Pancreas (tissue), 10 donors: ENCODE measurements at regions not wholly inside any gene's neighbourhood (a gene's known extent, or its start where the extent isn't known, plus 50 kb on each side); places are given as distances from the start of the nearest gene placed in this dataset.

ENCODE experiments used
- ATAC-seq, 4 donors: fragments of 200-7000 bp; cut with Tn5 transposase; one replicate each; pipeline versions ENCODE4 v1.8.0 to v1.9.1; 2020; ENCODE audit warnings: mild to moderate bottlenecking in 4 of 4, moderate library complexity in 4 of 4
- DNase-seq, 6 donors: peaks; one replicate each; pipeline ENCODE4 v3.0.0-alpha.2; 2020
- FAIRE-seq: peaks from 2 replicates; lab custom pipeline; 2012; peaks lifted over from hg19 to GRCh38; lab: Jason Lieb, UNC
- H3K27ac ChIP-seq, 4 donors: fragments of 200-600 bp; sonication (generic); 1 replicate in 3 of 4; 2 replicates in 1 of 4; pipeline versions ENCODE4 v1.5.0 to v1.8.0; 2020
- H3K27me3 ChIP-seq, 4 donors: fragments of 200-600 bp; one replicate each; pipeline ENCODE4 v1.8.0; 2021
- H3K36me3 ChIP-seq, 3 donors: fragments of 200-600 bp; sonication (generic) in 1 of 3; one replicate each; pipeline versions ENCODE4 v1.5.0 to v1.8.0; 2020 to 2021
- H3K4me1 ChIP-seq, 3 donors: fragments of 200-600 bp; one replicate each; pipeline ENCODE4 v1.8.0; 2021
- H3K4me3 ChIP-seq, 4 donors: fragments of 200-600 bp; sonication (generic) in 2 of 4; one replicate each; pipeline versions ENCODE4 v1.5.0 to v1.8.0; 2020 to 2021
- H3K9me3 ChIP-seq, 4 donors: fragments of 200-600 bp; one replicate each; pipeline ENCODE4 v1.8.0; 2021
- WGBS, 2 donors: extraction: QIAGEN DNeasy Blood & Tissue Kit; methylation state at CpG; one replicate each; pipeline ENCODE4 v1.1.7; 2013; 5-methylcytosine and 5-hydroxymethylcytosine counted together
- intact Hi-C, 3 donors: fragments of 100-400 bp; cut with DNase I; formaldehyde crosslinking; loops; one replicate each; pipeline versions ENCODE4 v1.11.1 to v1.14.2; 2022
- TF ChIP-seq, protein P1 (sequence below), 4 donors: fragments of 200-600 bp; sonication (generic) in 3 of 4; IDR thresholded peaks; one replicate each; pipeline versions ENCODE4 v1.5.0 to v1.8.0; 2021; ENCODE audit warnings: antibody characterized with exemption in 4 of 4
- donor health status: healthy with polysubstance abuse.
- donor health status: DM: no; HTN: no; CAD: no; lungs with moderate emphysema.
- donor health status: DM: no; HTN: no; CAD: no.
- donor health status: control.
- donor health status: control.
- donor health status: Bipolar disorder and iron deficiency.
- donor health status: DM: yes; HTN: yes; CAD: no.
- donor health status: DM: no; HTN: no; CAD: no.
- donor health status: DM: no; HTN: no; CAD: no.
- donor health status: DM: yes; HTN: yes; CAD: no.

DNA sequence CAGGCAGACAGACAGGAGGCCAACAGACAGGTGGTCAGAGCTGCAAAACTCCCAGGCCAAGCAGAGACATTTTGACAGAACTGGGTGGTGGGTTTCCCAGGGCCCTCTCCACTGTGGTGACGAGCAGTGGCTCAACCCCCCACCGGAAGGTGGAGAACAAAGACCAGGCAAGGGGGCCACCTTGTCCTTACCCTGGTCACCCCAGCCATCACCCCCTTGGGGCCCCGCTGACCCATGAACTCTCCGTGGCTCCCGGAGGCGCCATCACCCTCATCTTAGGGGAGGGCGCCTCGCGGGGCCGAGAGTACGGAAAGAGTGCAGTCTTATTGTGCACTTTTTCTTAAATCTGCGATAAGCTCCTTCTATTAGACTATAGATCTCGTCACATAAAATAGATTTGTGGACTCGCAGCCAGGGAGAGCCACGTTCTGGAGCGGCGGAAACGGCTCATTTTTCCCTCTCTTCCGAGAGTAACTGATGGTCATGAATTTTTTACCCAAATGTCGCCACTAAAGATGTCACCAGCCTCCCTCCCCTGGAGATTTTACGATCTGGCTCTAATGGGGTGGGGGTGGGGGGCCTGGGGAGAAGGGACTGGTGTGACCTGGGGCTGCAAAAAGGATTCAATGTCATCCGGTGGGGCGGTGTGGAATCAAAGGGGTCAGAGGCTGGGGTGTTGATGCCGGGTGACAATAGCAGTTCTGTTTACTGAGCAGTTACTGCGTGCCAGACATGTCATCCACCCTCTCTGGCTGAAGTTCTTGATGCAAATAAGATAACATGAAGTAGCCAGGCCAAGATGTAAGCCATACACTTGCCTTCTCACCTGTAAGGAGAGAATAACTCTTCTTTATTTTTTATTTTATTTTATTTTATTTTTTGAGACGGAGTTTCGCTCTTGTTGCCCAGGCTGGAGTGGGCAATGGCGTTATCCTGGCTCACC, 71.1 kb upstream of the MYL10 start:
- H3K9me3 ChIP-seq, result no peaks in the 10 kb centered on the region
- FAIRE-seq (no peak), DNase-seq (no peak), ATAC-seq (no peak)
- intact Hi-C loops, result loop anchor here in 2 of 3 donors (10.0 kb wide), 1 partner anchor 105 kb away; no protein-coding TSS in a partner anchor
- 57 to 68% methylated on average over 26 to 28 of the region's 28 CpGs for WGBS, 2 donors
- no peak overlapping the region for H3K4me3 ChIP-seq
- TF ChIP-seq, protein P1, sequence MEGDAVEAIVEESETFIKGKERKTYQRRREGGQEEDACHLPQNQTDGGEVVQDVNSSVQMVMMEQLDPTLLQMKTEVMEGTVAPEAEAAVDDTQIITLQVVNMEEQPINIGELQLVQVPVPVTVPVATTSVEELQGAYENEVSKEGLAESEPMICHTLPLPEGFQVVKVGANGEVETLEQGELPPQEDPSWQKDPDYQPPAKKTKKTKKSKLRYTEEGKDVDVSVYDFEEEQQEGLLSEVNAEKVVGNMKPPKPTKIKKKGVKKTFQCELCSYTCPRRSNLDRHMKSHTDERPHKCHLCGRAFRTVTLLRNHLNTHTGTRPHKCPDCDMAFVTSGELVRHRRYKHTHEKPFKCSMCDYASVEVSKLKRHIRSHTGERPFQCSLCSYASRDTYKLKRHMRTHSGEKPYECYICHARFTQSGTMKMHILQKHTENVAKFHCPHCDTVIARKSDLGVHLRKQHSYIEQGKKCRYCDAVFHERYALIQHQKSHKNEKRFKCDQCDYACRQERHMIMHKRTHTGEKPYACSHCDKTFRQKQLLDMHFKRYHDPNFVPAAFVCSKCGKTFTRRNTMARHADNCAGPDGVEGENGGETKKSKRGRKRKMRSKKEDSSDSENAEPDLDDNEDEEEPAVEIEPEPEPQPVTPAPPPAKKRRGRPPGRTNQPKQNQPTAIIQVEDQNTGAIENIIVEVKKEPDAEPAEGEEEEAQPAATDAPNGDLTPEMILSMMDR (IDR thresholded peaks at IDR 0.05), result no peak
- no peaks in the 10 kb centered on the region for H3K27me3 ChIP-seq
- no peak overlapping the region for H3K27ac ChIP-seq
- H3K4me1 ChIP-seq, result no peaks in the 10 kb centered on the region
- H3K36me3 ChIP-seq, result no peaks in the 10 kb centered on the region

DNA sequence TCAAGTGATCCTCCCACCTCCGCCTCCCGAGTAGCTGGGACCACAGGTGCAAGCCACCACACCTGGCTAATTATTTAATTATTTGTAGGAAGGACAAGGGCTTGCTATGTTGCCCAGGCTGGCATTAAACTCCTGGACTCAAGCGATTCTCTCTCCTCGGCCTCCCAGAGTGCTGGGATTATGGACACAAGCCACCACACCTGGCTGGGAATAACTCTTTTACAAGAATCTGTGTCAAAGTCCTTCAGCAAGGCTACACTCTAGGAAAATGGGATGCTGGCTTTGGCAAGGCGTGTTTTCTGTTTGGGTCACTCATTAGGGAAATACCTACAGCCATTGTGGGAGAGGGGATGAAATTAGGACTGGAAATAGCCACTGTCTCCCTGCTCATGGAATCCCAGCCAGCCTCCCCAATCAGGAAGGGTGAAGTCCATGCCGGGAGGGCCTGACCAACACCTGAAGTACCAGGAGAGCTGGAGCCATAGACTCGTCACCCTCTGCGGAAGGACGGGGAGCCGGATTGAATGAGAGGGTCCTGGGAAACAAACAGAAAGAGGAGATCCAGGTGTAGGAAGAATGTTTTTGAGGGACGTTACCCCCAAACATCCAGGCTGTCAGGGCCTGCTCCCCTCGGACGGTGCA, 72.2 kb upstream of the MYL10 start:
- H3K27me3 ChIP-seq, result no peaks in the 10 kb centered on the region
- WGBS, 2 donors, result 70 to 75% methylated on average over 13 of the region's 13 CpGs
- intact Hi-C loops, result loop anchor here in 1 of 3 donors (10.0 kb wide), 1 partner anchor 104 kb away; no protein-coding TSS in a partner anchor
- FAIRE-seq (no peak), ATAC-seq (no peak), DNase-seq (no peak)
- TF ChIP-seq, protein P1 (IDR thresholded peaks at IDR 0.05), result no peak
- H3K9me3 ChIP-seq, result no peaks in the 10 kb centered on the region
- H3K4me3 ChIP-seq, result no peak overlapping the region
- no peaks in the 10 kb centered on the region for H3K36me3 ChIP-seq
- H3K27ac ChIP-seq, result no peak overlapping the region
- no peaks in the 10 kb centered on the region for H3K4me1 ChIP-seq

DNA sequence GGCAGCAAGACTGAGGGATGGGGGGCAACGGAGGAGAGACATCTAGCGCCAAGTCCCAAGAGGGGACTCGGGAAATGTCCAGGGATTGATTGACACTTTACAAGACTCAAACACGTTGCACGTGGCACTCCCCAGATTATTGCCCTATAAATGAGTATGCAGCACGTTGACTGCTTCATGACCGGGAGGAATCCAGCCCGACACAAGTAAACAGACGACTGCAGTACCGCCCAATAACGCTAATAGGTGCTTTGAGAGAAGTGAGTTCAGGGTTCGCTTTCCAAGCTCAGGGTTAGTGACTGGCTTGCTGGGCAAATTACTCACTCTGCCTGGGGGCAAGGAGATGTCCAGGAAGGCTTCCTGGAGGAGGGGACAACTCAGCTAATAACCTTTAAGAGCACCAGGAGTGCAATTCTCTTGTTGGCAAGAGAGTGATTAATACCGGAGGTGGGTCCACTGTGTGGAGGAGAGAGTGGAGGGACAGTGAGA, 73.3 kb upstream of the MYL10 start:
- Histone ChIP-seq H3K9me3 (no peaks in the 10 kb centered on the region), H3K4me1 (no peaks in the 10 kb centered on the region), H3K27ac (no peak overlapping the region), H3K36me3 (no peaks in the 10 kb centered on the region), H3K4me3 (no peak overlapping the region), H3K27me3 (no peaks in the 10 kb centered on the region)
- no peak for FAIRE-seq
- no peak for DNase-seq
- intact Hi-C loops, result loop anchor here in 1 of 3 donors (10.0 kb wide), 1 partner anchor 102 kb away; no protein-coding TSS in a partner anchor
- ATAC-seq, result peak in 1 of 4 donors; percentile 18
- TF ChIP-seq, protein P1 (IDR thresholded peaks at IDR 0.05), result no peak
- 30 to 34% methylated on average over 13 of the region's 13 CpGs for WGBS, 2 donors

DNA sequence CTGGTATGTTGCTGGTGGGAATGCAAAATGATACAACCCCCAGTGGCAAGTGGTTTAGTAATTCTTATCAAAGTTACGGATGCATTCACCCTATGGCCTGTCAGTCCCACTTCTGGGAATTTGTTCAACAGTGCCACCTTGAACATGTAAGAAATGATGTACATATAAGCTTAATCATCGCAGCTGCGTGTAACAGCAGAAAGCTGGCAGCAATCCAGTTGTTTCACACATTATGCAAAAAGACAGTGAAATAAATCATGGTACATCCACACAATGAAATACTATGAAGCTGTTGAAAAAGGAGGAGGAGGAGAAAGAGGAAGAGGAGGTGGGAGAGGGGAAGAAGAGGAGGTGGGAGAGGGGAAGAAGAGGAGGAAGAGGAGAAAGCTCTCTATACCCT, 76.2 kb upstream of the MYL10 start:
- DNase-seq, result no peak
- H3K9me3 ChIP-seq, result no peaks in the 10 kb centered on the region
- no peaks in the 10 kb centered on the region for H3K4me1 ChIP-seq
- no peak for FAIRE-seq
- WGBS, 2 donors, result 36 to 49% methylated on average over 3 of the region's 3 CpGs
- no peaks in the 10 kb centered on the region for H3K27me3 ChIP-seq
- no peak overlapping the region for H3K4me3 ChIP-seq
- ATAC-seq, result no peak
- TF ChIP-seq, protein P1 (IDR thresholded peaks at IDR 0.05), result no peak
- intact Hi-C loops, result loop anchor here in 1 of 3 donors (10.0 kb wide), 1 partner anchor 99 kb away; no protein-coding TSS in a partner anchor
- H3K27ac ChIP-seq, result no peak overlapping the region
- no peaks in the 10 kb centered on the region for H3K36me3 ChIP-seq
